ENCODE measurements at regions not wholly inside any gene's neighbourhood (a gene's known extent, or its start where the extent isn't known, plus 50 kb on each side); places are given as distances from the start of the nearest gene placed in this dataset.

DNA sequence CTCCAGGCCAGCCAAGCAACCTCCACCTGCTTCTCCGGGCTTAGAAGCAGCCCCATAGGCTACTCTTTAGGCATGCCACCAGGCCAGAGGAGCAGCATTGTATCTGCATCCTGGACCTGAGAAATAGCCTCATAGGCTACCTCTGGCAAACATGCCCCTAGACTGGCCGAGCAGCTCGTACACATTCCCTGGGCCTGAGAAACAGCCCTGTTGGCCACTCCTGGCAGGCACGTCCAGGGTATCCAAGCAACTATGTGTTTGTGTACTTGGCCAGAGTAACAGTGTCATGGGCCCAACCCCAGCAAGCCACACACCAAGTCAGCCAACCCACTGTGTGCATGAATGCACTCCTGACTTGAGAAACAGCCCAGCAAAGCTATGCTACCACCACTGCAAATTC is 498.7 kb upstream of the CDIN1 start:
- 47% methylated on average over 4 of the region's 4 CpGs; no CpG with 5 or more reads in 1 of the 2 donors for WGBS, 2 donors
- DNase-seq (ENCODE audit: low spot score in 2 of 2): no peak
- no peak for TF ChIP-seq POLR2A (IDR thresholded peaks at IDR 0.05)
- TF ChIP-seq, protein P1, sequence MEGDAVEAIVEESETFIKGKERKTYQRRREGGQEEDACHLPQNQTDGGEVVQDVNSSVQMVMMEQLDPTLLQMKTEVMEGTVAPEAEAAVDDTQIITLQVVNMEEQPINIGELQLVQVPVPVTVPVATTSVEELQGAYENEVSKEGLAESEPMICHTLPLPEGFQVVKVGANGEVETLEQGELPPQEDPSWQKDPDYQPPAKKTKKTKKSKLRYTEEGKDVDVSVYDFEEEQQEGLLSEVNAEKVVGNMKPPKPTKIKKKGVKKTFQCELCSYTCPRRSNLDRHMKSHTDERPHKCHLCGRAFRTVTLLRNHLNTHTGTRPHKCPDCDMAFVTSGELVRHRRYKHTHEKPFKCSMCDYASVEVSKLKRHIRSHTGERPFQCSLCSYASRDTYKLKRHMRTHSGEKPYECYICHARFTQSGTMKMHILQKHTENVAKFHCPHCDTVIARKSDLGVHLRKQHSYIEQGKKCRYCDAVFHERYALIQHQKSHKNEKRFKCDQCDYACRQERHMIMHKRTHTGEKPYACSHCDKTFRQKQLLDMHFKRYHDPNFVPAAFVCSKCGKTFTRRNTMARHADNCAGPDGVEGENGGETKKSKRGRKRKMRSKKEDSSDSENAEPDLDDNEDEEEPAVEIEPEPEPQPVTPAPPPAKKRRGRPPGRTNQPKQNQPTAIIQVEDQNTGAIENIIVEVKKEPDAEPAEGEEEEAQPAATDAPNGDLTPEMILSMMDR (IDR thresholded peaks at IDR 0.05): no peak
- intact Hi-C loops (cut with DNase I; ENCODE audit: low total_unique reads): no loop called here
- no peak overlapping the region for H3K4me3 ChIP-seq (ENCODE audit: low read depth, poor library complexity, severe bottlenecking)

DNA sequence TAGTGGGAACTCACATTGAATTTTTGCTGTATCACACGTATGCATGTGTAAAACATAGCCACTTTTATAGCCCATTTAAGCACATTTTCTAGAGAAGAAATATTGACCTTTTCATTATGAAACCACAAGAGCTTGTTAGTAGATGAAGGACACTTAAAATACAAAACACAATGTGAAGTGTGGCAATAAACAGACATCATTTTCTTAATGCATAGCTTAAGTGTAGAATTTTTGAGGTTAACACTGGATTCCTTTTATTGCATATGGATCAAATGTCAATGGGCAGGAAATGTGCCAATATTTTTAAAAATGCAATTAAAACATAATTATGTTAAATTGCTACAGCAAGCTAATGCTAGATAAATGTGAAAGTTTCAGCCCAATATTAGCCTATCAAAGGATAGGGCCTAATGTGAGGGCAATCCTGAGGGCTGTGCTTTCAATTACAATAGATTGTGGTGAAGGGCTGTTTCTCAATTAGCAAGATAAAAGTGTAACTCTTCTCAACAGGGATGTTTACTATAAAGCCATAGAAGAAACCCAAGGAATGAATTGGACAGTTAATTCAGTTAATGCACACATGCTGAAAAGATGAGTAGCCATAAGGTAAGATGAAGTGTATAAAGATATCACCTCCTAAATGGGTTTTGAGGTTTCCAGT is 489.0 kb upstream of the CDIN1 start:
- no peak for DNase-seq (ENCODE audit: low spot score in 2 of 2)
- TF ChIP-seq, protein P1 (IDR thresholded peaks at IDR 0.05): no peak
- TF ChIP-seq POLR2A (IDR thresholded peaks at IDR 0.05): no peak
- no peak overlapping the region for H3K4me3 ChIP-seq (ENCODE audit: low read depth, poor library complexity, severe bottlenecking)
- intact Hi-C loops (cut with DNase I; ENCODE audit: low total_unique reads): no loop called here
- WGBS, 2 donors: 79 to 84% methylated on average over 1 of the region's 1 CpG

DNA sequence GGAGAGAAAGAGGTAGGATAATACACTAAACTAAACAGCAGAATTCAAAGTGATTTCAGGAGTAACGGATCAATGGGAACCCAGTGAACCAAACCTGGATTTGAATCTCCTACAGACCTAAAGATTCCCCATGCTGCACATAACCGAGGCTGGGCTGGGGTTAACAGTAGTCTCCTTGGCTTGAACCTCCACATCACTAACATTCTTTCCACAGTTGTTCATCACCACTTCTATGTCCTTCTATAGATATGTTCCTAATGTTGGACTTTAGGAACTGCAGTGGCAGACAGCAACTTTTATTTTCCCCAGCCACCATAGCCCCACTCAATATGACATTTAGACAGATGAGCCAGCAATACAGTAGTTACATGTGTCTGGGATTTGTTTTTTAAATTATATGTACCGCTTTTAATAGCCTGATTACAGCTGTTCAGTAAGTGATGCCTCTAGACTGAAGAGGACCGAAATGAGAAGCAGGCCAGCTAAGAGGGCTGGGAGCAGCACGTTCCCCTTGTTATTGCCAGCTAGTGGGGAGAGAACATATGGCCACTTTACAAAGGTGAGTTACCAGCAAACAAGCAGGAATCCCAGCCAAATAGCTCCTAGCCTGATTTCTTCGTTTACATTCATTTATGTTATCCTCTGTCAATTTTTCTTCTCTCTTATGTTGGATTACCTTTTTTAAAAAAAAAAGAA is 472.6 kb upstream of the CDIN1 start:
- H3K4me3 ChIP-seq (ENCODE audit: low read depth, poor library complexity, severe bottlenecking): no peak overlapping the region
- WGBS, 2 donors: 53 to 68% methylated on average over 6 of the region's 6 CpGs
- no peak for TF ChIP-seq POLR2A (IDR thresholded peaks at IDR 0.05)
- TF ChIP-seq, protein P1 (IDR thresholded peaks at IDR 0.05): no peak
- DNase-seq (ENCODE audit: low spot score in 2 of 2): no peak
- intact Hi-C loops (cut with DNase I; ENCODE audit: low total_unique reads): no loop called here

- intact Hi-C loops (cut with DNase I; ENCODE audit: low total_unique reads): no loop called here
Measured at GRCh38 chr15:36108541-36108940, 470.9 kb upstream of the CDIN1 start.

GRCh38 chr15:36109943-36110658 is 469.3 kb upstream of the CDIN1 start:
- 27 to 29% methylated on average over 2 of the region's 2 CpGs for WGBS, 2 donors
- DNase-seq (ENCODE audit: low spot score in 2 of 2): no peak
- intact Hi-C loops (cut with DNase I; ENCODE audit: low total_unique reads): no loop called here
- no peak overlapping the region for H3K4me3 ChIP-seq (ENCODE audit: low read depth, poor library complexity, severe bottlenecking)
- TF ChIP-seq POLR2A (IDR thresholded peaks at IDR 0.05): no peak
- TF ChIP-seq, protein P1 (IDR thresholded peaks at IDR 0.05): no peak

More at GRCh38 chr15:36108541-36108940, 470.9 kb upstream of the CDIN1 start:
- no peak for DNase-seq (ENCODE audit: low spot score in 2 of 2)
- 63 to 85% methylated on average over 2 of the region's 2 CpGs for WGBS, 2 donors
- TF ChIP-seq, protein P1 (IDR thresholded peaks at IDR 0.05): no peak
- no peak for TF ChIP-seq POLR2A (IDR thresholded peaks at IDR 0.05)
- H3K4me3 ChIP-seq (ENCODE audit: low read depth, poor library complexity, severe bottlenecking): no peak overlapping the region

Measured in lower leg skin (tissue), 4 donors.